ENCODE measurements at regions not wholly inside any gene's neighbourhood (a gene's known extent, or its start where the extent isn't known, plus 50 kb on each side); places are given as distances from the start of the nearest gene placed in this dataset.

DNA sequence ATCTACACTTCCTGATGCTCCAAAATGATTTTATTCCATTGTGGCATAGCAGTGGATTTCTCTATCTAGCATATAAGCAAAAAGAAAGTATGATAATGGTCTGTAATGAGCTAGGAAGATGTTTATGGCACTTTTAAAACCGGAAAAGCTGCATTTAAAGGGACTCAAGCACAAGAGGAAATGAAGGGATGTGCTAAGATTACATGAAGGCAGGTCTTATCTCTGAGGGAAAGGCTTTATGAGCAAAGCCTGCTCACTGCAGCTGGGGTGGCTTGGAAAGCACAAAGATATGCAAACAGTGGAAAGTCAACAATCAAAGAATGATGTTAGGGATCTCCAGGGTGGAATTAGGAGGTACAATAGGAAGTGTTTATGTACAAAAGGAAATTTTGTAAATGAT lies 138.2 kb downstream of the TENT5A start:
- TF ChIP-seq, protein P1, sequence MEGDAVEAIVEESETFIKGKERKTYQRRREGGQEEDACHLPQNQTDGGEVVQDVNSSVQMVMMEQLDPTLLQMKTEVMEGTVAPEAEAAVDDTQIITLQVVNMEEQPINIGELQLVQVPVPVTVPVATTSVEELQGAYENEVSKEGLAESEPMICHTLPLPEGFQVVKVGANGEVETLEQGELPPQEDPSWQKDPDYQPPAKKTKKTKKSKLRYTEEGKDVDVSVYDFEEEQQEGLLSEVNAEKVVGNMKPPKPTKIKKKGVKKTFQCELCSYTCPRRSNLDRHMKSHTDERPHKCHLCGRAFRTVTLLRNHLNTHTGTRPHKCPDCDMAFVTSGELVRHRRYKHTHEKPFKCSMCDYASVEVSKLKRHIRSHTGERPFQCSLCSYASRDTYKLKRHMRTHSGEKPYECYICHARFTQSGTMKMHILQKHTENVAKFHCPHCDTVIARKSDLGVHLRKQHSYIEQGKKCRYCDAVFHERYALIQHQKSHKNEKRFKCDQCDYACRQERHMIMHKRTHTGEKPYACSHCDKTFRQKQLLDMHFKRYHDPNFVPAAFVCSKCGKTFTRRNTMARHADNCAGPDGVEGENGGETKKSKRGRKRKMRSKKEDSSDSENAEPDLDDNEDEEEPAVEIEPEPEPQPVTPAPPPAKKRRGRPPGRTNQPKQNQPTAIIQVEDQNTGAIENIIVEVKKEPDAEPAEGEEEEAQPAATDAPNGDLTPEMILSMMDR (tag by site-specific recombination; IDR thresholded peaks at IDR 0.05): no peak
- TF ChIP-seq KLF10 (tag by site-specific recombination; IDR thresholded peaks at IDR 0.05) (no peak), TCF7L2 (IDR thresholded peaks at IDR 0.05; ENCODE audit: borderline replicate concordance, low read depth, low read length) (no peak), HOXC10 (CRISPR knock-in tag; IDR thresholded peaks at IDR 0.05) (no peak), ZFP37 (tag by site-specific recombination; IDR thresholded peaks at IDR 0.05) (no peak), IKZF3 (tag by site-specific recombination; IDR thresholded peaks at IDR 0.05) (no peak)
- TF ChIP-seq, protein P2, sequence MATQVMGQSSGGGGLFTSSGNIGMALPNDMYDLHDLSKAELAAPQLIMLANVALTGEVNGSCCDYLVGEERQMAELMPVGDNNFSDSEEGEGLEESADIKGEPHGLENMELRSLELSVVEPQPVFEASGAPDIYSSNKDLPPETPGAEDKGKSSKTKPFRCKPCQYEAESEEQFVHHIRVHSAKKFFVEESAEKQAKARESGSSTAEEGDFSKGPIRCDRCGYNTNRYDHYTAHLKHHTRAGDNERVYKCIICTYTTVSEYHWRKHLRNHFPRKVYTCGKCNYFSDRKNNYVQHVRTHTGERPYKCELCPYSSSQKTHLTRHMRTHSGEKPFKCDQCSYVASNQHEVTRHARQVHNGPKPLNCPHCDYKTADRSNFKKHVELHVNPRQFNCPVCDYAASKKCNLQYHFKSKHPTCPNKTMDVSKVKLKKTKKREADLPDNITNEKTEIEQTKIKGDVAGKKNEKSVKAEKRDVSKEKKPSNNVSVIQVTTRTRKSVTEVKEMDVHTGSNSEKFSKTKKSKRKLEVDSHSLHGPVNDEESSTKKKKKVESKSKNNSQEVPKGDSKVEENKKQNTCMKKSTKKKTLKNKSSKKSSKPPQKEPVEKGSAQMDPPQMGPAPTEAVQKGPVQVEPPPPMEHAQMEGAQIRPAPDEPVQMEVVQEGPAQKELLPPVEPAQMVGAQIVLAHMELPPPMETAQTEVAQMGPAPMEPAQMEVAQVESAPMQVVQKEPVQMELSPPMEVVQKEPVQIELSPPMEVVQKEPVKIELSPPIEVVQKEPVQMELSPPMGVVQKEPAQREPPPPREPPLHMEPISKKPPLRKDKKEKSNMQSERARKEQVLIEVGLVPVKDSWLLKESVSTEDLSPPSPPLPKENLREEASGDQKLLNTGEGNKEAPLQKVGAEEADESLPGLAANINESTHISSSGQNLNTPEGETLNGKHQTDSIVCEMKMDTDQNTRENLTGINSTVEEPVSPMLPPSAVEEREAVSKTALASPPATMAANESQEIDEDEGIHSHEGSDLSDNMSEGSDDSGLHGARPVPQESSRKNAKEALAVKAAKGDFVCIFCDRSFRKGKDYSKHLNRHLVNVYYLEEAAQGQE (tag by site-specific recombination; IDR thresholded peaks at IDR 0.05): no peak
- TF ChIP-seq, protein P3, sequence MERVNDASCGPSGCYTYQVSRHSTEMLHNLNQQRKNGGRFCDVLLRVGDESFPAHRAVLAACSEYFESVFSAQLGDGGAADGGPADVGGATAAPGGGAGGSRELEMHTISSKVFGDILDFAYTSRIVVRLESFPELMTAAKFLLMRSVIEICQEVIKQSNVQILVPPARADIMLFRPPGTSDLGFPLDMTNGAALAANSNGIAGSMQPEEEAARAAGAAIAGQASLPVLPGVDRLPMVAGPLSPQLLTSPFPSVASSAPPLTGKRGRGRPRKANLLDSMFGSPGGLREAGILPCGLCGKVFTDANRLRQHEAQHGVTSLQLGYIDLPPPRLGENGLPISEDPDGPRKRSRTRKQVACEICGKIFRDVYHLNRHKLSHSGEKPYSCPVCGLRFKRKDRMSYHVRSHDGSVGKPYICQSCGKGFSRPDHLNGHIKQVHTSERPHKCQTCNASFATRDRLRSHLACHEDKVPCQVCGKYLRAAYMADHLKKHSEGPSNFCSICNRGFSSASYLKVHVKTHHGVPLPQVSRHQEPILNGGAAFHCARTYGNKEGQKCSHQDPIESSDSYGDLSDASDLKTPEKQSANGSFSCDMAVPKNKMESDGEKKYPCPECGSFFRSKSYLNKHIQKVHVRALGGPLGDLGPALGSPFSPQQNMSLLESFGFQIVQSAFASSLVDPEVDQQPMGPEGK (tag by site-specific recombination; IDR thresholded peaks at IDR 0.05): no peak
